HTR-8/SVneo (cell line): ENCODE measurements at regions not wholly inside any gene's neighbourhood (a gene's known extent, or its start where the extent isn't known, plus 50 kb on each side); places are given as distances from the start of the nearest gene placed in this dataset.
"Not testable (repeated sequence)": the region's sequence is repeated elsewhere in the genome, so short reads cannot be mapped to it uniquely, and the experiment has no call there.

ENCODE experiments used
- DNase-seq: peaks from one replicate; pipeline ENCODE4 v3.0.0; 2011; ENCODE audit warnings: low spot score, mixed read lengths; ENCODE audit not compliant: insufficient read length
- FAIRE-seq: peaks from 2 replicates; lab custom pipeline; 2011; peaks lifted over from hg19 to GRCh38; lab: Jason Lieb, UNC

DNA sequence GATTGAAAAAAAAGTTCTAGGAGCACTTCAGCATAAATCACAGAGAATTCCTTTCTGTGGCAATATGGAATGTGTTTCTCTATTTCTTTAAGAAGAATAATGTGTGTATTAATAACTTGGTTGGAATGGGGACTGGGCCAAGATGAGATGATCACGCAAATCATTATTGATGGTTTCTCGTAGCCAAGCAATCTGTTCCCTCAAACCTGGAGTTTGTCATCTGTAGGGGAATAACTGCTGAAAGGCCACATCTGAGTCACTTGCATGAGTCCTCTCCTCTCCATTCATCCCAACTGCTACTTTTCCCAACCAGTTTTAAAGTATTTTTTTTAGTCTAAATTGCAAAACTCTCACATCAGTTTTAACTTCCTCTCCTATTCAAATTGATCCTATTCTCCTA lies 480.4 kb downstream of the PLPP3 start:
- DNase-seq (no peak), FAIRE-seq (no peak)

DNA sequence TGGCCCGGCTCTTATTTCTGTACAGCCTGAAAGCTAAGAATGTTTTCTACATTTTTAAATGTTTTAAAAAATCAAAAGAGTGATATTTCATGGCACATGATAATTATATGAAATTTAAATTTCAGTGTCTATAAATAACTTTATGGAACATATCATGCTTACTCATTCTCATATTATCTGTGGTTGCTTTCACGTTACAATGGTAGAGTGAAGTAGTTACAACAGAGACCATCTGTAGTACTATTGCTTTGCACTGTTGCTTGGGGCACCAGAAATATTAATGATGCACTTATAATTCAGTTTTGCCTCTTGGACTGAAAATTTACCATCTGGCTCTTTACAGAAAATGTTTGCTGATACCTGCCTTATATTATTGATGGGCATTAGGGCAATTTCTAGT lies 481.6 kb downstream of the PLPP3 start:
- FAIRE-seq (no peak), DNase-seq (no peak)

DNA sequence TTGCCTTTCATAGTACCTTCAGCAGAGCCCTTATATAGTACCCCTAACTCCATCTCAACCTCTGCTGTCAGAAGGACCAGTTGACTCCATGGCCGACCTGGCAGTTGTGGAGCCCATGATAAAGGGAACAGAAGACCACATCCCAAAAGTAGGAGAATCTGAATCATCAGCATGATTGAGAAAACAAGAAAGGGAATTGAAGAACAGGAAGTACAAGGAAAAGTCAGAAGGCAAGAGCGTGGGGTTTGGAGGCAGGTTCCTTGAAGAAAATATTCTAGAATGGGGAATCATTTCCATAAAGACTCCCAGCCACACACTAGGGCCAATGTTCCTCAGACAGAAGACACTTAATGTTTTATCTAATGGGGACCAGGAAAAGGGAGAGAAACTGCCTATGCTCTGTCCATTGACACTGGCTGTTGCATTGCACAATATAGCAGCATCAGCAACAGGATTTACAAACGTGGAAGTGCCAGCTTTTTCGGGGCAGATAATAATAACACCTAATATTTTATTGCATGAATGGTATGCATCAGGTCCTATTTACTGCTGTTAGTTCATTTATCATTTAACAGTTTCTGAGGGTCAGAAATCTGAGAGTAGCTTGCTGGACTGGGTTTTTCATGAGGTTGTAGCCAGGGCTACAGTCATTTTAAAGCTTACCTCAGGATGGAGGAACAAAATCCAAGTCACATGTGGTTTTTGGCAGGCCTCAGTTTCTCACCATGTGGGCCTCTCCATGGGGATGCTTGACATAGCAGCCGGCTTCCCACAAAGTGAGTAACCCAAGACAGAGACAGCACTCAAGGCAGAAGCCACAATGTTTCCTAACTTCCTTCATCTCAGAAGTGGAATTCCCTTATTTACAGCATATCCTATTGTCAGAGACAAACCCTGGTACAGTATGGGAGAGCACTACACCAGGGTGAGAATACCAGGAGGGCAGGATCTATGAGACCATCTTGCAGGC lies 483.4 kb downstream of the PLPP3 start:
- DNase-seq (no peak), FAIRE-seq (no peak)

DNA sequence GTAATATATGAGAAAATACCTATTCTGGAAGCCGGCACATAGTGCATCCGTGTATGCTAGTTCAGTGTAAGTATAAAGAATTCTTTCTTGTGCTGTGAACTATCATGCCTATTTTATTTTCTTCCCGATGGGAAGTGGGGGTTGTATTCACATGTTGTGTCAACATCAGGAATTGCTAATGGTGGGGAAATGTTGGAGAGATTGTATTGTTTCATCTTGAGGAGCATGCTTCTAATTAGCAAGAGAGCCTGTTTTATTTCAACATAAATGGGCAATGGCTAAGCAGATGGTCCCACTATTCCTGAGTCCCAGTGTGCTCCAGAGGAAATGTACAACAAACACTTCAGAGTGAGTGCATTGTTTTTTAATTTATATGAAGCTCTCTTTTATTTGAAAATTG lies 485.2 kb downstream of the PLPP3 start:
- DNase-seq = no peak
- no peak for FAIRE-seq

DNA sequence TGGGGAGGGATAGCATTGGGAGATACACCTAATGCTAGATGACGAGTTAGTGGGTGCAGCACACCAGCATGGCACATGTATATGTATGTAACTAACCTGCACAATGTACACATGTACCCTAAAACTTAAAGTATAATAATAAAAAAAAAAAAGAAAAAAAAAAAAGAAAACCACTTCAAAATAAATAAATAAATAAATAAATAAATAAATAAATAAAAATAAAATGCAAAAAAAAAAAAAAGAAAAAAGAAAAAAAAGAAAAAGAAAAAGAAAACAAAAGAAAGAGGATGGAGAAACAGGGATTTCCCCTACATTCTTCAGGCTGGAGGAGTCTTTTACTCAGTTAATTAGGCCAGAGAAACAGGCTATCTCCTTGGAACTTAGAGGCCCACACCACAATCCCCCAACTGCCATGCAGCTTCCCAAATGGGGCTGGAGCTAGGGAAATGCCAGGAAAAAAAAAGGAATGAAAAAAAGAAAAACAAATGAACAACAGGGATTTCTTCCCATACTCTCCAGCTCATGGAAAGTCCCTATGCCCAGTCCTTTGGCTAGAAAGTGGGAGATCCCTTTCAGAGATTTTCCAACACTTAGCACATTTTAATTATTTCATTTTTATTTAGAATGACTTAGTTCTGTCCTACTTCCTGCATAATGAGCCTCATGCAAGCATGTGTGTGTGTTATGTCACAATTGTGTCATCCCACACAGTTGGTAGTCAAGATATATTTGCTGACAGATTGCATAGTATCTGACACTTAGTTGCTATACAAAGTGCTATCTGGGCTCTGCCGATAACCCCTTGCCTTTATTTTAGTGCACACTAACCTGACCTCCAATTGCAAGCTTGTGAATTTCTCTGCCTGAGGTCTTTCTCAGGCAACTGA lies 486.4 kb downstream of the PLPP3 start:
- FAIRE-seq = no peak
- no peak for DNase-seq

DNA sequence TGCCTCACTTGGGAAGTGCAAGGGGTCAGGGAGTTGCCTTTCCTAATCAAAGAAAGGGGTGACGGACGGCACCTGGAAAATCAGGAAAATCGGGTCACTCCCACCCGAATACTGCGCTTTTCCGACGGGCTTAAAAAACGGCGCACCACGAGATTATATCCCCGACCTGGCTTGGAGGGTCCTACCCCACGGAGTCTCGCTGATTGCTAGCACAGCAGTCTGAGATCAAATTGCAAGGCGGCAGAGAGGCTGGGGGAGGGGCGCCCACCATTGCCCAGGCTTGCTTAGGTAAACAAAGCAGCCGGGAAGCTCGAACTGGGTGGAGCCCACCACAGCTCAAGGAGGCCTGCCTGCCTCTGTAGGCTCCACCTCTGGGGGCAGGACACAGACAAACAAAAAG lies 489.5 kb downstream of the PLPP3 start:
- DNase-seq, FAIRE-seq: not testable (repeated sequence)

DNA sequence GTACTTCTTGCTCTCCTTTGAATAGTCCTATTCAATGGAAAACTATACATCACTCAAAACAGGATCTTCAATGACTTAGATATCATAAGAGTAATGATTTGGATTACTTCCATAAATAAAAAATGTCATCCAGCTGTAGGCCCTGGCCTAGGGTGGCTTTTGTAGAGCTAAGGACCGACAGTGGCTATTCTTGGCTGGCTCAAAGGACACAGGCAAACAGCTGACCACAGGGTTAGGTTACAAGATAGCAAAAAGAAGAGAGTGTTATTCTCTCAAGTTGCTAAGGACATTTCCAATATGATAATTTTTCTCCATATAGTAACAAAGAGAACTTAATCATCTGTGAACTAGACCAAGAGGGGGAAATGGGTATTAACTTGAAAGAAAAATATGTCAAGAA lies 495.1 kb downstream of the PLPP3 start:
- FAIRE-seq (no peak), DNase-seq (no peak)

DNA sequence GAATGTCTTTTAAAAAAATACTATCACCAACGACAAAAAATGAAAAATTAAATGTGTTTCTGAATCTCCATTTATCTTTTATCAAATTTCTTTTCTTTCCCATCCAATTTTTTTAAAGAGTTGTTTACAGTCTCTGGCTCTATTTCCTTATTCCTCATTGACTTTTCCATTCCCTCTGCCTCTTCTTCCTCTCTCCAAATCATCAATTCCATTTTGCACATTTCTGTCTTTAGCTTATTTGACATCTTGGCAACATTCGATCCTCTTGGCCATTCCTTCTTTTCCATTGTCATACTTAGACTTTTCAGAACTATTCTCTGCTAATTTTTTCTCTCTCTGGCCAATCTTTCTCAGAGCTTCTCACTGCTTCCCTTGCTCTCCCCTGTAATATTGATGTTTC lies 497.6 kb downstream of the PLPP3 start:
- FAIRE-seq = no peak
- no peak for DNase-seq

DNA sequence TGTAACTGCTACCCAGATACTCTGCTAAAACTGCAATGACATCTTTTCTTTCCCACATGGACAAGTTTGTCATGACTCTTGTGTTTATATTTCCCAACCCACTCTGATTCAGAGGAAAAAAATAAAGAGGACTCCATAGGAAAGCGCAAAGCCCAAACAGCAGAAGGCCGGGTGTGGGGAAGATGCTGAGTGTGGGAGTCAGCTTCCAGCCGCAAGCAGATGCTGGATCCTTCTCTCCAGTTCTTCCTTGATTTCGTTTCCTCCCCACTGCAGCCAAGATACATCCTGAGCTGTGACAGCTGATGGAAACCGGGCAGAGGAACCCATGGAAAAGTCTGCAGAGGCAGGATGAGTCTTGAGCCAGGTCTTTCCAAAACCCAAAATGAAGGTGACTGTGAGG lies 498.2 kb downstream of the PLPP3 start:
- no peak for FAIRE-seq
- DNase-seq = no peak

DNA sequence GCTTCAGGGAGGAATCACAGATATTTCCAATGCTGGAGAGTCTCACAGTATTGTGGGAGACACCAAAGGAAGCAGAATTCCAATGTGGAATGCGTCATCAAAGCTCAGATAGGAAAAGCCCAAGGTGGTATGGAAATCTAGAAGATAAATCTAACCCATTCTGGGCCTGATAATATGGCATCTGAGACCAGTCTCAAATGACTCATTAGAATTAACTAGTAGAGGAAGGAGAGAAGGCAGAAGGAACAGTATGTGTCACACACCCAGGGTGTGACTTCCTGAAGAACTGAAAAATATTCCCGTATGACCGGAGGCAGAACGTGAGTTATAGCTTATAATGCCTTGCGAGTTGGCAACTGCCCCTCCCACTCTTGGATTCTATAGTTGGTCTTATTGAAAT lies 499.2 kb downstream of the PLPP3 start:
- no peak for FAIRE-seq
- DNase-seq = no peak

DNA sequence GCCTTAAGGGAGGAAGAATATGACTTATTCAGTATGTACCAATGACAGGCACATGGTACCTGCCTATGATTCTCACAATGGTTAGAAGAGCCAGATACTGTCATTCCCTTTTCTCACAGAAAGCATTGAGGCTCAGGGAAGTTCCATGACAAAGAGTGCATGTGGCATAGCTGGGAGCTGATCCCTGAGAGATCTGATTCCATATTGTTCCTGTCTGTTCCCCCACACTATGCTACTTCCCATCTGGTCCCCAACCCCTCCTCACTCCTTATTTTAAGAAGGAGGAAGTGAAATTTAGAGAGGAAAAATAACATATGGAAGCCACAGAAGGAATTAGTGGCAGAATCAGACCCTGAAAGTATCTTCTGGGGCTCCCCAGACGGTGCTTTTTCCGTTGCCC lies 500.0 kb downstream of the PLPP3 start:
- FAIRE-seq (no peak), DNase-seq (no peak)

DNA sequence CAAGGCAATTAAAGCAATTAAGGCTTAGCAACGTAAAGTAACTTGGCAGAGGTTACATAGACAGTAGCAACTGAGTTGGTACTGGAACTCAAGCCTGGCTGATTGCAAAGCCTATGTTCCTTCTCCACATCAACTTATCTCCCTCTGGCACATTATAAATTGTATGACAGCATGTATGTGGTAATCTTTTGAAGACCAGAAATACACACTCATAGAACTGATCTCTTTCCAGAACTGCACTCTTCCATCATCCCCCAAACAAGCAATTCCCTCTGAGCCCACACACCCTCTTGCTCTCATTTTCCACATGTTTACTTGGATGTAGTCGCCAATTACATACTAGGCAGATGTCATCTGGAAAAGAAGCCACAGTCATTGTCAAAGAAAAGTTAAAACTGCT lies 502.2 kb downstream of the PLPP3 start:
- no peak for DNase-seq

DNA sequence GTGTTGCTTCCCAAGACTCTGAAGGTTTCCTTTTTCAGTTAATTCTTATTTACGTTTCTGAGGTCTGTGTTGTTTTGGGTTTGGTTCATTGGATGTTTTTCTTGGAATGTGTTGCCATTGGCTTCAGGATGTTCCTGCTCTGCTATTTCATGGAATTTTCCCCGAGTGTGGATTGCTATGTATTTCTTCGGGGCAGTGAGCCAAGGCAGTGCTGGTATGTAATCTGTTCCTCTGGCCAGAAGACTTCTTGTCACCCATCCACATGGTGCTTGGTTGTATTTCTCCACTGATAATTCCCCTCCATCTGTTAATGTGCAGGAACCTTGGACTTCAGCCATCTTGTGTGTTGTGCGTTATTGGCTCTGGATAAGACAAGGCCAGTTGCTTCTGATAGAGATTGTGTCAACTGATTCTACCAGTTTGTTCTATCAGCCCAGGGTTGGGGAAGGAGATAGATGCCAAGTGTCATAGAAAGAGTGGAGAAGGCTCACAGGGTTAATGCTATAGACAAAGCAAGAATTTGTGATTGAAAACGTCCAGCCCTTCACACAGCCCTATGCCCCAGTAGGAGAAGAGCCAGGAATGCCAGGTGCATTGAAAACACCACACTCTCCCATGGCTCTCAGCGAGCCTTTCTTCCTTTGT lies 505.2 kb downstream of the PLPP3 start:
- no peak for DNase-seq

More for the DNA sequence above, 502.2 kb downstream of the PLPP3 start:
- FAIRE-seq = no peak

DNA sequence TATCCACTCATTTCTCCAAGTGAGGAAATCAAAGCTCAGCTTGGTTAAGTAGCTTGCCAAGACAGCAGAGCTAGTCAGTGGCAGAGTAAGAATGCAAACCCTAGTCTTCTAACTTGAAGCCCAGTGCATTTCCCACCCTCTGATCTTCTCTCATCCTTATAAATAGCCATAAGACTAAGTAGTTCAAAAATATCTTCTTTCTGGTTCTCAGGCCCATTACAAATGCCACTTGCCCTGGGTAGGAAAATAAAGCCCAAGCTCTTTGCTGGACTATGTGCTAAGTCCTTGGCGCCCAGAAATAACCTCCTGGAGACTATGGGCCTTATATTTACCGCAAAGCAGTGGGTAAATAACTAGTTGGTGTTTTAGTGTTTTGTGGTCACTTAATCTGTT lies 505.8 kb downstream of the PLPP3 start:
- DNase-seq (no peak), FAIRE-seq (no peak)

More for the DNA sequence above, 505.2 kb downstream of the PLPP3 start:
- no peak for FAIRE-seq

DNA sequence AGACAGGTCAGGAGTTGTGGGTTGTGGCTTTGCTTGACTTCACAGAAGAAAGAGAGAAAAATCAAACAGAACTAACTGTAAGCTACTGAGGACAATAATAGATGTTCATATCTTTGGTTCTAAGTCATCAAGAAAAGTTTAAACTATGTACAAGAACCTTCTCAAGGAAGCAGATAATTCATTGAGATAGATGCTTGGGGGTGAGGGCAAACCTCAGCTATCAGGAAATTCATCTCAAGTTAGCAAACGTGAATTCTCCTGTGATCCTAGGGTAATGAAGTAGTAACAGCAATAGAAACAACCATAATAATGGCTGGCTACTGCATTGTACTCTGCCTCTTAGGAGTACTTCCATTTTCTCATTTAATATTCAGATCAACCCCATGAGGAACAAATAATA lies 506.2 kb downstream of the PLPP3 start:
- DNase-seq (no peak), FAIRE-seq (no peak)

DNA sequence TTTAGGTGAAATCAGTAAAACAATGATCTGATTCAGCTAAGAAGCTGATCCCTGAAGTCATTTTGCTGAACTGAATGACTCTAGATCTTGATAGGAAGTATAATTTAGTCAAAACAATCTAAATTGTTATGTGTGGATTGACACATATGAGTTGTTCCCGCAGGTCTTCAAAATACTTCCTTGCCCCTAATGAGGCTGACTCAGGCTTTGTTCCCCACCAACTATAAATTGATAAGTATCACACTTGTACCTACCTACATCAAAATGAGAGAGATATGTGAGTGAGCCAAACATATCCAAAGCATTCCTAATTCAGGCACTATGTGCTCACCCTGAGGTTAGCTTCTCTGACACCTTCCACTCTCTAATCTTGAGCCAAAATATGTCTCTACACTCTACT lies 507.1 kb downstream of the PLPP3 start:
- no peak for DNase-seq
- no peak for FAIRE-seq

DNA sequence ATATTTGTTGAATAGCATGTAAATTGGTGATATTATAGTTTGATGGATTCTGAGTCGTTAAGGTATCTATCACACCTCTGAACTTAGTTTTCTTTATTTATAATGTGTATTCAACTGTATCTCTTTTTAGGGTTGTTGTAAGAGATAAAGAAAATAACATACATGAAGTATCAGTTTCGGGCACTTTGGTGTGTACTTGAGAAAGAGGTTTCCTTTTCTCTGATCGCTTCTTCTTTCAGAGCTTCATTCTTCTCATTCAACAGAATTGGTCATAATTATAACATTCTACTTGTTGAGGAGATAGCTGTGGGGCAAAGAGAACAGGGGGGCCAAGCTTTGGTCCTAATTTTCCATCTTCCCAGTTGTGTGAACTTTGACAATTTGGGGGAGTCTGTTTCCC lies 508.0 kb downstream of the PLPP3 start:
- DNase-seq (no peak), FAIRE-seq (no peak)

DNA sequence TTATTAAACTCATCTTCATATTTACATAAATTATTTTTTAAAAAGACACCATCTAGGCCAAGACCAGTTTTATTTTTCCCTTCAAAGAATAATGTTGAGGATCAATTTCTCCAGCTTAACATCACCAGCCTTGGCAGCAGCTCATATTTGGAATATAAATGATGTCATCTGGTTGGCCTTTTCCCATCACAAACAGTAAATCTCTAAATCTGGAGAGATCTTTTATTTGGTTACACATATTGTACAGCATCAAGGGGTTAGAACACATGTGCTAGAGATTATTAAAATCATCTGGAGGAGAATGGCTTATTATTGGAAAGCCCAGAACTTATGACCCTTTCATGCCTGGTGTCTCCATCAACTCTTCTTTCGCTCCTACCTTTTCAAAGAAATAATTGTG lies 508.8 kb downstream of the PLPP3 start:
- no peak for DNase-seq
- FAIRE-seq = no peak

DNA sequence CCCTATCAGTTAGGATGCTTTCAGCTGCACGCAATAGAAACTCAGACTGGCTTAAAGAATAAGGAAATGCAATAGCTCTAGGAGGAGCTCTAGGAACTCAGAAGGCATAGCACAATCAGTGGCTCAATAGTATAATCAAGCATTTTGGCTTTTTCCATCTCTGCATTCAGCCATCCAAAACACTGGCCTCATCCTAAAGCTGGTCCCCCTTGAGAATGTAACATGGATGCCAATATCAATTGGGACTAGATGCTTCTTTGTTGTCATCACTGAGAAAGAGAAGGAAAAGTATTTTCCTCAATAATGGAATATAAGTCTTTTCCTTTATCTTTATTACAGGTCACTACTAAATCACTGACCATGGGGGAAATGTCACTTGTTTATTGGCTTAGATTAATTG lies 509.5 kb downstream of the PLPP3 start:
- DNase-seq (no peak), FAIRE-seq (no peak)

DNA sequence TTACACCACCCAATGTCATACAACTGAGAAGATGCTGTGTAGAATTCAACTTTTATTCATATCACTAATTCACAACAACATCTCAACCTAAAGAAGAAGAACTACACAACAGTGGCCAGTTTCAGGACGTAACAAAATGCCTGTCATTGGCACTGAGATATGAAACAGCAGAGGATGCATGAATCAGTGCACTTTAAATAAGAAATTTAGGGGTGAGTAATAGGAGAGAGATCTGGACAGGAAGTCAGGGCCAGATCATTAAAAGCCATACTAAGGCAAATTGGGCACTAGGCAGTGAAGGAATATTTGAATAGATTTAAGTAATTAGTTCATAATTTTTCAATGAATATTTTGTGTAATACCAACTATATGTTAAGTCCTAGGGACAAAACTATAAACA lies 510.5 kb downstream of the PLPP3 start:
- FAIRE-seq = no peak
- no peak for DNase-seq

DNA sequence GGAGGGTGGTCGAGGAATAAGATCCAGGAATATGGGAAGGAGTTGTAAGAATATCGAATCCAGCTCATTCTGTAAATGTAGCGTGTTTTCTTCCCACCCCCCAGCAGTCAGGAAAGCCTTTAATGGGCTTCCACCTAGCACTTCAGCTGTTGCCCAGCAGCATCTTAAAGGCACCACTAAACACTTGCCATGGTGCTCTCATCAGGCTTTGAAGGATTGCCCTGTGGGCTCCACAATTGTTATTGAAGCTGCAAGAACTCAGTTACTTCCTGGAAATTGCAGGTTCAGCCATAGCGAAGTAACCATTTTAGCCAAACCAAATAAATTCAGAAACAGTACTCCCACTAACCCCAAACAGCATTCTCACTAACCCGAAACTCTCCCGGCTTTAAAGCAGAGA lies 511.2 kb downstream of the PLPP3 start:
- no peak for FAIRE-seq

More for the DNA sequence above, 511.2 kb downstream of the PLPP3 start:
- no peak for DNase-seq
